OCI-LY1 (cell line): ENCODE measurements at regions not wholly inside any gene's neighbourhood (a gene's known extent, or its start where the extent isn't known, plus 50 kb on each side); places are given as distances from the start of the nearest gene placed in this dataset.

Source experiments
- CTCF ChIP-seq: fragments of 200-600 bp; sonication (generic), shearing (Covaris generic); IDR thresholded peaks from 2 replicates; pipeline ENCODE4 v1.5.1; 2017; ENCODE audit warnings: mild to moderate bottlenecking, antibody characterized with exemption, low read length, moderate library complexity, mixed read lengths
- EZH2 ChIP-seq: fragments of 200-600 bp; sonication (generic), shearing (Covaris generic); IDR thresholded peaks from 2 replicates; pipeline ENCODE4 v1.8.0; 2017; ENCODE audit warnings: borderline replicate concordance, mixed run types, mild to moderate bottlenecking, antibody characterized with exemption, low read length, moderate library complexity, mixed read lengths

GRCh38 chr5:29588236-29588635 is 1605.2 kb upstream of the CDH6 start:
- TF ChIP-seq CTCF (no peak), EZH2 (no peak)
